ENCODE measurements at regions not wholly inside any gene's neighbourhood (a gene's known extent, or its start where the extent isn't known, plus 50 kb on each side); places are given as distances from the start of the nearest gene placed in this dataset.
"Not testable (repeated sequence)": the region's sequence is repeated elsewhere in the genome, so short reads cannot be mapped to it uniquely, and the experiment has no call there.

- ATAC-seq (ENCODE audit: low read depth in 2 of 2); DNase-seq; H3K27ac Mint-ChIP-seq; H3K4me1 Mint-ChIP-seq; H3K4me3 Mint-ChIP-seq; H3K27me3 Mint-ChIP-seq: not testable (repeated sequence)
- Mint-ChIP-seq H3K36me3 (peaks cover 0 to 24% of the 10 kb centered on the region in 2 donors), H3K9me3 (peaks cover 8 to 23% (median 16%) of the 10 kb centered on the region in 7 donors)
Measured at GRCh38 chr2:91559886-91560614, 2868.6 kb downstream of the RPIA start.

- H3K27ac Mint-ChIP-seq; ATAC-seq (ENCODE audit: low read depth in 2 of 2); H3K27me3 Mint-ChIP-seq; H3K4me3 Mint-ChIP-seq; H3K4me1 Mint-ChIP-seq; DNase-seq: not testable (repeated sequence)
- Mint-ChIP-seq H3K9me3 (peaks cover 8 to 23% (median 16%) of the 10 kb centered on the region in 7 donors), H3K36me3 (peaks cover 0 to 24% of the 10 kb centered on the region in 2 donors)
Measured at GRCh38 chr2:91562184-91562583, 2870.7 kb downstream of the RPIA start.

- not testable (repeated sequence) for ATAC-seq (ENCODE audit: low read depth in 2 of 2)
- H3K36me3 Mint-ChIP-seq = peaks cover 0 to 14% of the 10 kb centered on the region in 2 donors
Measured at GRCh38 chr2:91564700-91565099, 2873.2 kb downstream of the RPIA start.

GRCh38 chr2:91565689-91566430 is 2874.4 kb downstream of the RPIA start:
- H3K4me3 Mint-ChIP-seq; DNase-seq; H3K4me1 Mint-ChIP-seq; H3K27me3 Mint-ChIP-seq; ATAC-seq (ENCODE audit: low read depth in 2 of 2); H3K27ac Mint-ChIP-seq; H3K36me3 Mint-ChIP-seq; H3K9me3 Mint-ChIP-seq: not testable (repeated sequence)

More at GRCh38 chr2:91564700-91565099, 2873.2 kb downstream of the RPIA start:
- not testable (repeated sequence) for H3K27ac Mint-ChIP-seq, DNase-seq, H3K4me1 Mint-ChIP-seq, H3K4me3 Mint-ChIP-seq, H3K27me3 Mint-ChIP-seq
- peaks cover 6 to 13% (median 9%) of the 10 kb centered on the region in 7 donors for H3K9me3 Mint-ChIP-seq

GRCh38 chr2:91566611-91567010 is 2875.1 kb downstream of the RPIA start:
- not testable (repeated sequence) for H3K4me3 Mint-ChIP-seq; DNase-seq; H3K4me1 Mint-ChIP-seq; H3K36me3 Mint-ChIP-seq; H3K27ac Mint-ChIP-seq; H3K9me3 Mint-ChIP-seq; H3K27me3 Mint-ChIP-seq; ATAC-seq (ENCODE audit: low read depth in 2 of 2)

GRCh38 chr2:91567546-91568335 is 2876.3 kb downstream of the RPIA start:
- not testable (repeated sequence) for H3K36me3 Mint-ChIP-seq, DNase-seq, H3K4me1 Mint-ChIP-seq

GRCh38 chr2:91568391-91569338 is 2877.2 kb downstream of the RPIA start:
- not testable (repeated sequence) for H3K4me3 Mint-ChIP-seq; H3K27me3 Mint-ChIP-seq; H3K9me3 Mint-ChIP-seq; H3K36me3 Mint-ChIP-seq; H3K4me1 Mint-ChIP-seq; H3K27ac Mint-ChIP-seq; DNase-seq; ATAC-seq (ENCODE audit: low read depth in 2 of 2)

More at GRCh38 chr2:91567546-91568335, 2876.3 kb downstream of the RPIA start:
- not testable (repeated sequence) for H3K27me3 Mint-ChIP-seq; ATAC-seq (ENCODE audit: low read depth in 2 of 2); H3K27ac Mint-ChIP-seq; H3K4me3 Mint-ChIP-seq; H3K9me3 Mint-ChIP-seq

GRCh38 chr2:91571239-91571923 is 2879.9 kb downstream of the RPIA start:
- H3K27me3 Mint-ChIP-seq; H3K9me3 Mint-ChIP-seq; H3K27ac Mint-ChIP-seq; DNase-seq; H3K36me3 Mint-ChIP-seq; H3K4me1 Mint-ChIP-seq; ATAC-seq (ENCODE audit: low read depth in 2 of 2): not testable (repeated sequence)
- peak overlapping the region in 2 of 8 donors; percentile 51 to 60 for H3K4me3 Mint-ChIP-seq

GRCh38 chr2:91573018-91573417 is 2881.5 kb downstream of the RPIA start:
- ATAC-seq (ENCODE audit: low read depth in 2 of 2); H3K4me1 Mint-ChIP-seq: not testable (repeated sequence)

GRCh38 chr2:91573755-91574154 is 2882.3 kb downstream of the RPIA start:
- ATAC-seq (ENCODE audit: low read depth in 2 of 2); H3K27ac Mint-ChIP-seq; H3K27me3 Mint-ChIP-seq; H3K4me3 Mint-ChIP-seq; H3K4me1 Mint-ChIP-seq; DNase-seq; H3K36me3 Mint-ChIP-seq; H3K9me3 Mint-ChIP-seq: not testable (repeated sequence)

More at GRCh38 chr2:91573018-91573417, 2881.5 kb downstream of the RPIA start:
- not testable (repeated sequence) for DNase-seq, H3K27ac Mint-ChIP-seq, H3K9me3 Mint-ChIP-seq, H3K27me3 Mint-ChIP-seq, H3K4me3 Mint-ChIP-seq, H3K36me3 Mint-ChIP-seq

- not testable (repeated sequence) for H3K27me3 Mint-ChIP-seq; H3K27ac Mint-ChIP-seq; H3K4me1 Mint-ChIP-seq; H3K9me3 Mint-ChIP-seq; DNase-seq; H3K4me3 Mint-ChIP-seq; H3K36me3 Mint-ChIP-seq; ATAC-seq (ENCODE audit: low read depth in 2 of 2)
Measured at GRCh38 chr2:91574255-91574654, 2882.8 kb downstream of the RPIA start.

GRCh38 chr2:91575701-91576100 is 2884.2 kb downstream of the RPIA start:
- H3K36me3 Mint-ChIP-seq; H3K4me1 Mint-ChIP-seq; ATAC-seq (ENCODE audit: low read depth in 2 of 2); H3K27me3 Mint-ChIP-seq; H3K4me3 Mint-ChIP-seq; H3K27ac Mint-ChIP-seq; H3K9me3 Mint-ChIP-seq; DNase-seq: not testable (repeated sequence)

Measured in naive B cell (primary cell).